ENCODE measurements at regions not wholly inside any gene's neighbourhood (a gene's known extent, or its start where the extent isn't known, plus 50 kb on each side); places are given as distances from the start of the nearest gene placed in this dataset.
A peak's percentile ranks its signal among the peaks of the same experiment; 100 is the strongest.

GRCh38 chr3:24765399-24765798 lies 270.7 kb upstream of the THRB start:
- peak; percentile 37 for DNase-seq

- DNase-seq = no peak
These were observed 275.3 kb upstream of the THRB start for GRCh38 chr3:24769918-24770317.

- peak; percentile 93 for DNase-seq
These were observed 279.1 kb upstream of the THRB start for GRCh38 chr3:24773798-24774197.

GRCh38 chr3:24780991-24781390 lies 286.3 kb upstream of the THRB start:
- DNase-seq = no peak

- no peak for DNase-seq
These were observed 286.8 kb upstream of the THRB start for GRCh38 chr3:24781454-24781853.

- DNase-seq = peak; percentile 17
These were observed 299.2 kb upstream of the THRB start for GRCh38 chr3:24793896-24794295.

GRCh38 chr3:24802614-24803013 lies 308.0 kb upstream of the THRB start:
- no peak for DNase-seq

GRCh38 chr3:24804095-24804494 lies 309.4 kb upstream of the THRB start:
- no peak for DNase-seq

GRCh38 chr3:24810881-24811280 lies 316.2 kb upstream of the THRB start:
- peak; percentile 14 for DNase-seq

GRCh38 chr3:24812116-24812515 lies 317.5 kb upstream of the THRB start:
- DNase-seq = no peak

GRCh38 chr3:24818055-24818454 lies 323.4 kb upstream of the THRB start:
- DNase-seq = no peak

GRCh38 chr3:24828011-24828410 lies 333.4 kb upstream of the THRB start:
- no peak for DNase-seq

- DNase-seq = no peak
These were observed 333.9 kb upstream of the THRB start for GRCh38 chr3:24828551-24828950.

GRCh38 chr3:24829011-24829581 lies 334.4 kb upstream of the THRB start:
- DNase-seq = peak; percentile 85

GRCh38 chr3:24829629-24830229 lies 335.1 kb upstream of the THRB start:
- peak; percentile 81 for DNase-seq

GRCh38 chr3:24830230-24831152 lies 335.8 kb upstream of the THRB start:
- DNase-seq = peak; percentile 63

- DNase-seq = no peak
These were observed 336.6 kb upstream of the THRB start for GRCh38 chr3:24831221-24831620.

- no peak for DNase-seq
These were observed 338.2 kb upstream of the THRB start for GRCh38 chr3:24832891-24833290.

- no peak for DNase-seq
These were observed 339.8 kb upstream of the THRB start for GRCh38 chr3:24834442-24834841.

- no peak for DNase-seq
These were observed 340.9 kb upstream of the THRB start for GRCh38 chr3:24835510-24835909.

GRCh38 chr3:24837601-24838000 lies 343.0 kb upstream of the THRB start:
- DNase-seq = no peak

GRCh38 chr3:24838533-24838932 lies 343.9 kb upstream of the THRB start:
- DNase-seq = no peak

- DNase-seq = no peak
These were observed 349.3 kb upstream of the THRB start for GRCh38 chr3:24843955-24844354.

- DNase-seq = no peak
These were observed 351.0 kb upstream of the THRB start for GRCh38 chr3:24845524-24846155.

Measured in eye (tissue), 1 donor.